IMR-90 (cell line): ENCODE measurements at regions not wholly inside any gene's neighbourhood (a gene's known extent, or its start where the extent isn't known, plus 50 kb on each side); places are given as distances from the start of the nearest gene placed in this dataset.

ENCODE experiments used
- ATAC-seq: fragments of 200-7000 bp; cut with Tn5 transposase; 2 replicates; pipeline ENCODE4 v1.9.1; 2020; ENCODE audit warnings: low read depth, mild to moderate bottlenecking, moderate library complexity
- BruUV-seq: library from RNA; stranded (reverse); fragments of 400-500 nt; replicated peaks from 2 replicates; lab custom pipeline; 2021; lab: Mats Ljungman, UMichigan
- CTCF ChIA-PET: fragments of 300-600 bp; formaldehyde crosslinking; extraction: SDS; loops from one replicate; lab custom pipeline; 2021; ENCODE audit warnings: antibody characterized with exemption; lab: Yijun Ruan, JAX
- POLR2A ChIA-PET: fragments of 300-600 bp; sonication (Branson Sonifier 250); formaldehyde crosslinking; loops from one replicate; lab custom pipeline; 2022; ENCODE audit warnings: antibody characterized with exemption; ENCODE audit not compliant: unreplicated experiment; lab: Charles Lee
- DNase-seq: peaks from one replicate; pipeline ENCODE4 v3.0.0; 2013
- H2AFZ ChIP-seq: replicated peaks from 2 replicates; pipeline ENCODE3; 2013; ENCODE audit warnings: low read length, mild to moderate bottlenecking; ENCODE audit not compliant: poor library complexity
- H2AK5ac ChIP-seq: 2 replicates; pipeline ENCODE4 v1.6.1; 2013; ENCODE audit warnings: low read depth, low read length, inconsistent platforms
- H2AK9ac ChIP-seq: replicated peaks from 2 replicates; pipeline ENCODE3; 2013; ENCODE audit warnings: mild to moderate bottlenecking, low read depth, low read length, moderate library complexity; ENCODE audit not compliant: poor library complexity
- H2BK120ac ChIP-seq: 2 replicates; pipeline ENCODE4 v1.6.1; 2013; ENCODE audit warnings: low read depth, low read length, inconsistent platforms
- H2BK15ac ChIP-seq: 3 replicates; pipeline ENCODE4 v1.6.1; 2013; ENCODE audit warnings: low read depth, low read length, inconsistent platforms
- H2BK20ac ChIP-seq: 2 replicates; pipeline ENCODE4 v1.6.1; 2013; ENCODE audit warnings: low read depth, mild to moderate bottlenecking, inconsistent platforms, low read length, moderate library complexity
- H2BK5ac ChIP-seq: 2 replicates; pipeline ENCODE4 v1.6.1; 2013; ENCODE audit warnings: mild to moderate bottlenecking, low read depth, low read length, inconsistent platforms; ENCODE audit not compliant: poor library complexity, severe bottlenecking
- H3K14ac ChIP-seq: replicated peaks from 2 replicates; pipeline ENCODE4 v1.6.1; 2013; ENCODE audit warnings: low read depth, low read length, inconsistent platforms
- H3K18ac ChIP-seq: 2 replicates; pipeline ENCODE4 v1.6.1; 2013; ENCODE audit warnings: low read depth, low read length, control low read depth
- H3K23ac ChIP-seq: 2 replicates; pipeline ENCODE4 v1.6.1; 2013; ENCODE audit warnings: low read depth, low read length, inconsistent platforms
- H3K27ac ChIP-seq: 2 replicates; pipeline ENCODE4 v1.5.1; 2013; ENCODE audit warnings: mild to moderate bottlenecking, control low read depth, low read length; ENCODE audit not compliant: insufficient read depth
- H3K27me3 ChIP-seq: 2 replicates; pipeline ENCODE4 v1.6.1; 2013; ENCODE audit warnings: low read length; ENCODE audit not compliant: control insufficient read depth, insufficient read depth
- H3K36me3 ChIP-seq: 2 replicates; pipeline ENCODE4 v1.6.1; 2013; ENCODE audit warnings: low read length, mixed read lengths; ENCODE audit not compliant: control insufficient read depth, insufficient read depth
- H3K4ac ChIP-seq: 2 replicates; pipeline ENCODE4 v1.6.1; 2013; ENCODE audit warnings: low read depth, low read length, inconsistent platforms
- H3K4me1 ChIP-seq: 2 replicates; pipeline ENCODE4 v1.6.1; 2013; ENCODE audit warnings: low read length, mixed read lengths; ENCODE audit not compliant: control insufficient read depth, insufficient read depth
- H3K4me2 ChIP-seq: 2 replicates; pipeline ENCODE4 v1.6.1; 2013; ENCODE audit warnings: low read depth, mild to moderate bottlenecking, control low read depth, low read length, moderate library complexity
- H3K4me3 ChIP-seq: 2 replicates; pipeline ENCODE4 v1.5.1; 2013; ENCODE audit warnings: low read depth, mild to moderate bottlenecking, control low read depth, low read length, moderate library complexity; ENCODE audit not compliant: insufficient read depth
- H3K56ac ChIP-seq: 2 replicates; pipeline ENCODE4 v1.6.1; 2013; ENCODE audit warnings: low read length, inconsistent platforms; ENCODE audit not compliant: insufficient read depth; ENCODE audit errors: extremely low read depth
- H3K79me1 ChIP-seq, 2 experiments: 2 replicates each; pipeline ENCODE4 v1.6.1; 2013; ENCODE audit warnings: low read length in 2 of 2, inconsistent platforms in 1 of 2, low read depth in 1 of 2
- H3K9ac ChIP-seq: 2 replicates; pipeline ENCODE4 v1.6.1; 2013; ENCODE audit warnings: low read depth, low read length, control low read depth
- H3K9me1 ChIP-seq: 2 replicates; pipeline ENCODE4 v1.6.1; 2013; ENCODE audit warnings: low read length, inconsistent platforms; ENCODE audit not compliant: insufficient read depth
- H3K9me3 ChIP-seq: 2 replicates; pipeline ENCODE4 v1.6.1; 2013; ENCODE audit warnings: low read length; ENCODE audit not compliant: control insufficient read depth, insufficient read depth
- H4K20me1 ChIP-seq: 2 replicates; pipeline ENCODE4 v1.6.1; 2013; ENCODE audit warnings: low read length, inconsistent platforms; ENCODE audit not compliant: insufficient read depth
- H4K5ac ChIP-seq: 2 replicates; pipeline ENCODE4 v1.6.1; 2013; ENCODE audit warnings: mild to moderate bottlenecking, low read depth, low read length, control low read depth
- H4K8ac ChIP-seq, 2 experiments: 2 replicates each; pipeline ENCODE4 v1.6.1; 2013; ENCODE audit warnings: low read depth in 2 of 2, low read length in 2 of 2, control low read depth in 1 of 2, inconsistent platforms in 1 of 2
- H4K91ac ChIP-seq: 2 replicates; pipeline ENCODE4 v1.6.1; 2013; ENCODE audit warnings: low read depth, low read length, inconsistent platforms; ENCODE audit not compliant: insufficient read depth
- BHLHE40 ChIP-seq: fragments of 150-350 bp; IDR thresholded peaks from 2 replicates; pipeline ENCODE4 v1.6.1; 2016; ENCODE audit warnings: mild to moderate bottlenecking, low read depth, low read length
- CEBPB ChIP-seq: IDR thresholded peaks from 2 replicates; pipeline ENCODE4 v1.6.1; 2012; ENCODE audit warnings: low read depth, low read length, improper control_type of control experiment
- ELK1 ChIP-seq: fragments of 150-350 bp; IDR thresholded peaks from 2 replicates; pipeline ENCODE4 v1.6.1; 2016; ENCODE audit warnings: low read depth, mild to moderate bottlenecking, low read length, moderate library complexity, borderline replicate concordance
- FOS ChIP-seq: fragments of 150-350 bp; IDR thresholded peaks from 2 replicates; pipeline ENCODE4 v1.6.1; 2016; ENCODE audit warnings: low read depth, low read length
- MAFK ChIP-seq: IDR thresholded peaks from 2 replicates; pipeline ENCODE4 v1.6.1; 2012; ENCODE audit warnings: low read depth, low read length, improper control_type of control experiment
- MXI1 ChIP-seq: IDR thresholded peaks from 2 replicates; pipeline ENCODE4 v1.6.1; 2012; ENCODE audit warnings: low read depth, mild to moderate bottlenecking, low read length, moderate library complexity, borderline replicate concordance
- NFE2L2 ChIP-seq: fragments of 150-350 bp; IDR thresholded peaks from 2 replicates; pipeline ENCODE4 v1.6.1; 2016; ENCODE audit warnings: low read depth, mild to moderate bottlenecking, low read length
- RFX5 ChIP-seq: IDR thresholded peaks from 2 replicates; pipeline ENCODE4 v1.8.0; 2012; ENCODE audit warnings: low read depth, mild to moderate bottlenecking, low read length, moderate library complexity
- SMC3 ChIP-seq: fragments of 150-350 bp; IDR thresholded peaks from 2 replicates; pipeline ENCODE4 v1.6.1; 2016; ENCODE audit warnings: low read depth, mild to moderate bottlenecking, antibody characterized with exemption, low read length, moderate library complexity
- USF2 ChIP-seq: fragments of 150-350 bp; IDR thresholded peaks from 2 replicates; pipeline ENCODE4 v1.6.1; 2017; ENCODE audit warnings: mild to moderate bottlenecking, antibody characterized with exemption, low read length, low read depth
- WGBS, 2 experiments: methylation state at CpG; one replicate each; pipeline versions ENCODE4 v1.1.5 to v1.1.7; 2013; ENCODE audit warnings: missing lambda C conversion rate in 2 of 2; ENCODE audit not compliant: insufficient read length in 1 of 2; ENCODE audit errors: extremely low coverage in 2 of 2; 5-methylcytosine and 5-hydroxymethylcytosine counted together
- dilution Hi-C: fragments of 300-500 bp; cut with HindIII; formaldehyde crosslinking; loops from one replicate; pipeline ENCODE4 v1.14.3; 2018; ENCODE audit warnings: low sequenced_read_pairs; ENCODE audit not compliant: unreplicated experiment
- in situ Hi-C: fragments of 300-500 bp; cut with MboI; formaldehyde crosslinking; loops from 3 replicates; pipeline ENCODE4 v1.14.3; 2019; ENCODE audit warnings: low sequenced_read_pairs, inconsistent platforms, mixed read lengths
- intact Hi-C: fragments of 100-400 bp; cut with micrococcal nuclease; formaldehyde crosslinking; loops from 2 replicates; pipeline ENCODE4 v1.10.0; 2022

- H3K36me3 ChIP-seq = no peaks in the 10 kb centered on the region
- H3K4ac ChIP-seq = no peak overlapping the region; the same call in 1 of the 2 replicates
- no peaks in the 10 kb centered on the region for H3K27me3 ChIP-seq
- peak overlapping the region; percentile 69 for H3K18ac ChIP-seq
- no peak overlapping the region for H3K4me3 ChIP-seq
- no peak overlapping the region for H2BK20ac ChIP-seq
- no peak overlapping the region for H2AFZ ChIP-seq
- whole genome bisulfite sequencing, 2 experiments = no CpG with 5 or more reads among the region's 4 CpGs
- H2BK15ac ChIP-seq = no peak overlapping the region
- peak overlapping the region; percentile 23; the same call in 1 of the 2 replicates for H3K23ac ChIP-seq
- H2AK5ac ChIP-seq = 0 out of 2 replicates have a peak overlapping the region, but pooled peaks have one; percentile 35
- no peaks in the 10 kb centered on the region for H3K9me3 ChIP-seq
- TF ChIP-seq MXI1 (no peak), MAFK (peak; percentile 11; the same call in 1 of the 2 replicates), USF2 (0 out of 2 replicates have a peak, but pooled peaks have one; percentile 23), CEBPB (peak; percentile 87), NFE2L2 (no peak), SMC3 (no peak), RFX5 (no peak), FOS (no peak), BHLHE40 (no peak), ELK1 (no peak)
- no peaks in the 10 kb centered on the region for H3K79me1 ChIP-seq
- DNase-seq (peak; percentile 79), ATAC-seq (peak; percentile 88)
- H2AK9ac ChIP-seq = no peak overlapping the region
- CTCF ChIA-PET = no interaction called here
- peak overlapping the region; percentile 30 for H4K5ac ChIP-seq
- H4K8ac ChIP-seq = no peak overlapping the region
- H2BK120ac ChIP-seq = peak overlapping the region; percentile 81
- dilution Hi-C loops = no loop called here
- H3K4me2 ChIP-seq = peak overlapping the region; percentile 49
- peak overlapping the region; percentile 74; the same call in 1 of the 2 replicates for H3K27ac ChIP-seq
- no TSS peak for BruUV-seq
- 0 out of 2 replicates have a peak overlapping the region, but pooled peaks have one; percentile 2 for H4K91ac ChIP-seq
- H3K56ac ChIP-seq = no peak overlapping the region
- POLR2A ChIA-PET = interaction anchor here (0.6 kb wide), 1 partner anchor 128 kb away, joined by 3 read pairs; no protein-coding TSS in a partner anchor
- in situ Hi-C loops = no loop called here
- no peak overlapping the region for H3K9ac ChIP-seq
- H3K14ac ChIP-seq = no peak overlapping the region
- H4K20me1 ChIP-seq = 0 out of 2 replicates have a peak, but pooled peaks cover 4% of the 10 kb centered on the region
- H2BK5ac ChIP-seq = peak overlapping the region; percentile 70
- H3K9me1 ChIP-seq = peaks cover 5% of the 10 kb centered on the region
- H3K4me1 ChIP-seq = peaks cover 5% of the 10 kb centered on the region
- intact Hi-C loops = no loop called here
Measured at GRCh38 chr2:53512071-53512826, 255.4 kb upstream of the CHAC2 start.
